ENCODE measurements at regions not wholly inside any gene's neighbourhood (a gene's known extent, or its start where the extent isn't known, plus 50 kb on each side); places are given as distances from the start of the nearest gene placed in this dataset.

DNA sequence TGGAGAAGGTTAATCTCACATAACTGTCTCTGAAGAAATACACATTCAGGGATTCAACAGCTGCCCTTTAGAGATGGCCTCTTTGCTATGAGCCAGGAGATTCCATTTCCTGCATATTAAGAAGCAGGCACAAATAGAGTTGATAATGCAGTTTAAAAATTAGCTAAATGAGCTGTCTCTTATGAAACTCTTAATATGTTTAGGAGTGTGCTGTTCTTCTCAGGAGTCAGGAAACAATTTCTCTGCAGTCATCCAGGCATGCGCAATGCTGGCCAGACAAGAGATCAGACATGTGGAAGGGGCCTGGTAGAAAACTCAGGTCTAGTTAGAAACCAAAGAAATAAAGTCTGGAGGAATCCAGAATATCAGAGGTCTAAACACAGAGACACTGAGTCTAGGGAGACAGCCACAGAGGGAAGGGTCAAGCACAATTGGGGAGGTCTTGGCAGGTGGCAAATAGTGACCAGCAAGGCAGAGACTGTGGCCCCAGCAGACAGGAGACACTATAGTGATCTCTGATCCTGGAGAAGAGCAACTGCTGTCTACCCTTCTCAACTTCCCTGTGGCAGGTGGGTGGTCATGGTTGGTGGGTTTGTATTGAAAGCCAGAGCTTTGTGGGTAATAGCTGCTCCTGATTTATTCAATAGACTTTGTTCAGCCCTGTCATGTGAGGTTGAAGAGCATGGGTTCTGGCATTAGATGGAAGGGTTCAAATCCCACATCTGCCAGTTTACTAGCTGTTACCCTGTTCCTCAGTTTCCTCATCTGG is 185.8 kb upstream of the RMST start:
- DNase-seq, result no peak

- DNase-seq, result no peak
These were observed 179.3 kb upstream of the RMST start for GRCh38 chr12:97283297-97283696.

DNA sequence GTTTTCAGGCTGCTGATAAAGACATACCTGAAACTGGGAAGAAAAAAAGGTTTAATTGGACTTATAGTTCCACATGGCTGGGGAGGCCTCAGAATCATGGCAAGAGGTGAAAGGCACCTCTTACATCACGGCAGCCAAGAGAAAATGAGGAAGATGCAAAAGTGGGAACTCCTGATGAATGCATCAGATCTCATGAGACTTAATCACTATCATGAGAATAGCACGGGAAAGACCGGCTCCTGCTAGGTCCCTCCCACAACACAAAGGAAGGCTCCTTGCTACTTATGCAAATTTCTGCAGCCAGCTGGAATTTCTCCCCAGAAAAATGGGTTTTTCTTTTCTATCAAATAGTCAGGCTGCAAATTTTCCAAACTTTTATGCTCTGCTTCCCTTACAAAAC is 174.1 kb upstream of the RMST start:
- no peak for DNase-seq

DNA sequence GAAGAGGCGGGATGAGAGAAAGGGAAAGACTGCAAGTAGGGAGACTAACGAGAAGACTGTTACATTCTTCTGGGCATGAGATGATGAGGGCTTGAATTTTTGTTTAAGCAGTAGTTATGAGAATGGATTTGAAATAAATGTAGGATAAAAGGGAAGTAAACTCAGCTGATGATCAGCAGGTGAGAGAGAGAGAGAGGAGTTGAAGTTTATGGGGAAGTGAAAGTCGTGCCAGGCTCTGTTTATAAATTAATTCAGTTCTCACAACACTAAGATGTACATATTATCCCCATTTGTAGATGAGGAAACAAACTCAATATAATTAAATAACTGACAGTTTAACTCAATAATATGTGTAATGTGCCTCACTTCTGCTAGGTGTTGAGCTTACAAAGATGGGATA is 170.0 kb upstream of the RMST start:
- no peak for DNase-seq

- no peak for DNase-seq
These were observed 169.1 kb upstream of the RMST start for GRCh38 chr12:97293541-97293940.

- DNase-seq, result no peak
These were observed 162.8 kb upstream of the RMST start for GRCh38 chr12:97299847-97300246.

- no peak for DNase-seq
These were observed 162.2 kb upstream of the RMST start for GRCh38 chr12:97300431-97300830.

GRCh38 chr12:97300891-97301290 is 161.7 kb upstream of the RMST start:
- no peak for DNase-seq

DNA sequence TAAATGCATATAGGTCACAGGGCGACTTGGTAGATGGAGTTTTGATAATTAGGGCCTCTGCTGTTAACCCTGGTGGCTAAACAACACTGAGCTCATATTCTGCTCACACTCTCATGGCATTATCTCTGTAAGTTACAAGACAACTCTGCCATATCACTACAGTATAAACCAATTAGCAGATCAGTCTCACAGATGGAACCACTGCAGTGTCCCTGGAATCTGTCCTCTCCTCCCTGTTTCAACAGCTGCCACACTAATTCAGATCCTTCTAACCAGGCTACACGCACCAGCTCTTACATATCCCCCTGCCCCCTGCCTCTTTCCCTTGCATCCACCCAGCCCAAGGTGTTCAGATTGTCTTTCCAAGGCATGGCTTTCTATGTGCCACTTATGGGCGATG is 161.0 kb upstream of the RMST start:
- no peak for DNase-seq

- DNase-seq, result no peak
These were observed 157.0 kb upstream of the RMST start for GRCh38 chr12:97305651-97306050.

DNA sequence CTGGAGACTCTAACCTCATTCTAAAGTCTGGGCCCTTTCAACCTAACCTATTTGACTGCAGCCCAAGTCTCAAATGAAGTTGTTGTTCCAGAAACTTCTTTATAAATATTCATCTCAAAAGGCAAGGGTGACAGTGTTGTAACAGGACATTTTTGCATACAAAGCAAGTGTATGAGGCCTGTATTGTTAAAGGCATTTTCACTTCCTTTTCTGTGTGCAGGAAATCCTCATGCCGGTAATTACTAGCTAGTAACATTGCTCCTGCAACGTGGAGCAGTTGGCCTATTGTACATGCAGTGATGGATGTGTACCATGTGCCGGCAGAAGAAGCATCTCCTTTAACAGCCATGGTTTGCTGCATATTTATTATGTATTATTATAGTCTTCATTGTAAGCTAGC is 156.5 kb upstream of the RMST start:
- DNase-seq, result no peak

- peak; percentile 19 for DNase-seq
These were observed 153.9 kb upstream of the RMST start for GRCh38 chr12:97308576-97309198.

- DNase-seq, result no peak
These were observed 152.7 kb upstream of the RMST start for GRCh38 chr12:97309921-97310320.

DNA sequence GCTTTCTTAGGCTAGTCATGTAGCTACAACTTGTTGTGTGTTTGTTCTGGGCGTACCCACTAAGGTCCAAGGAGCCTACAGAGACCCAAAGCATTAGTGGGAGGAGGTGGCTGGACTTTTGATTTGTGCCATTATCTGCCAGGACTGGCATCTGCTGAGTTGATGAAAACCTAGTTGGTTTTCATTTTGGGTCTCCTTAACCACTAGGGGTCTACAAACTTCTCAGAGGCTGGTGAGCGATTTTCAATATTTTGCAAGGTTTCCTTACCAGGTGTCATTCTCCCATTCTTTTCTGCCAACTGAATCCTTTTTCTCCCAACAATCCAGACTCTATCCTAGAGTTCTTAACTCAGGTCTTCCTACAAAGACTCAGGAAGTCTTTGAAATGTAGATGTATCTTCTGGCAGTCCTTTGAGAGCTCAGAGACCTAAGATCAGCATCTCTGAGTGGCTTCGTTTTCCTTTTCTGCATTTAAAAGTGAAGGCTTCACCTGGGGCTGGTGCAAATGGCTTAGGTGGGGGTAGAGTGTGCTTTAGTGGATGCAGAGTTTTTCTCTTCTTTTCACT is 150.0 kb upstream of the RMST start:
- DNase-seq, result no peak

DNA sequence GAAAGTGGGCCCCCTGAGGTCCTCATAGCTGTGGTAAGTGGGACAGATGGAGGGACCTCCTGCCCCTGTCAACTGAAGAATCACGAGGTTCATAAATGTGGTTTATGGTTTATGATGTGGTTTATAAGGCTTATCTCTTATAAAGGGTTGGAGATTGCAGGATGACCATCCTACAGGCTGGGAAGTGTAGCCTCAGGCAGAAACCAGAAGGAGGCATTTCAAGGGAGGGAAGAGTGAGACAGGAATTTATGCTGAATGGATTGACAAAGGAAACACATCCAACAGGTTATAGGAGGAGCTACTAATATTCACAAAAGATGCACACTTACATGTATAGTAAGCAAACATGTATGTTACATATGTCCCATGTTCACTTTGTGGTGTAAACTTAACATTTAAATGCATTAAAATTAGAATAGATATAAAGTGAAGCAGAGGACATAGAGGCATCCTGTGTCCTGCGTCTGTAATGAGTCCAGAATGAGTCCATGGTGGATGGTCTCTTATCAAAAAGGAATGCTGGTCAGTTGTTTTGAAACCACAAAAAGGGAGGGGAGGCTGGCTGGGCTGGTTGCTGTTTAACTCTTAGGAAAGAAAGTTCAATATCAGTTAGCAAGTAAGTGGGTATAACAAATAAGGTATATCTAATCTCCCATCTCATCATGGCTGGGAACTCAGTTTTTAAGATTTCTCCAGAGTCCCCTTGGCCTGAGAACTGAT is 149.0 kb upstream of the RMST start:
- no peak for DNase-seq

DNA sequence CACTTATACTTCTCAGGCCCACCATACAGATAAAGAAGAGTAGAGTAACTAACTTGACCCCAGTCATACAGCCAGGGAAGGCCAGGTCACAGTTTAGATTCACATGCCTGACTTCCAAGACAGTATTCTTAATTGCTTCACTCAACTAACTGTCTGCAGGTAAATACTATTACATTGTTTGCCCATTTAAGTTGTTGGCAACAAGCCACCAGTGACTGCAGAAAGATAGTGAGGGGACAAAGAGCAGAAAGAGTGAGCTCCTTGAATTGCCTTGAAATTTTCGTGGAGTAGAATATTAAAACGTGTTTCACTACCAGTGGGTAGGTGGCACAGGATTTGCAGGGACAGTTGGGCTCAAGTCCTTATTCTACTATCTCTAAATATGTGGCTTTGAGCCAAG is 146.3 kb upstream of the RMST start:
- no peak for DNase-seq

- DNase-seq, result no peak
These were observed 141.0 kb upstream of the RMST start for GRCh38 chr12:97321621-97322020.

- no peak for DNase-seq
These were observed 140.2 kb upstream of the RMST start for GRCh38 chr12:97322388-97322787.

DNA sequence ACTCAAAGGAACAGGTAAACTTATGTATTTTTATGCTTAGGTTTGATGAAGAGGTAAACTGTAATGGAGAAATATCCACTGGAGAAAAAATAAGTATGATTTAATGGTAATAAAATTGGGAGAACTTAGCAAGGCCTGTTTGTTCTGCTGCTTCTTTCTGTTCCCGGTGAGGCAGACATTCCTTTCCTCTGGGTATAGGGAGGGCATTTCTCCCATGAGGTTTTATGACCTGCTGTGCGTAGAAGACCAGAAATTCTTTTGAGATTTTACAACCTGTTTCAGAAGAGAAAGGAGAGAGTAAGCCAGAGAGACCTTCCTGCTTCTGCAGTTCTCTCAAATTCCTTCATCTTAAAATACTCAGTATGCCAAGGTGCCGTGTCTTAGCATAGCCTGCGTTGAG is 139.4 kb upstream of the RMST start:
- DNase-seq, result no peak

DNA sequence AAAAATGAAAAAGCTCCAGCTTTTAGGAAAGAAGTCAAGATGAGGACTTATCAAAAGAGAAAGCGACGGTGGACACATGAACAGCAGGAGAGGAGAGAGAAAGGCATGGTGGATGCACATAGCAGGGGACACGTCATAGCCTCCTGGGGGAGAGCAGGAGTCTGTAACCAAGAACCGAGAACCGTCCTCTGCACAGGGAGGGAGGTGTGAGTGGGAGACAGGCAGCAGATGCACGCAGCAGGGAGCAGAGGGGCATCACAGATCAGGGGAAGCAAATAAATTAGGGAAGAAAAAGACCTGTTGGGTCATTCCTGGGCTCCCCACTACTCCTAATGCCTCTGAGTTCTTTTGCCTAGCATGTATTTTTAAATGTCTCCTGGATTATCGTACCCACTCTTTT is 138.1 kb upstream of the RMST start:
- no peak for DNase-seq

DNA sequence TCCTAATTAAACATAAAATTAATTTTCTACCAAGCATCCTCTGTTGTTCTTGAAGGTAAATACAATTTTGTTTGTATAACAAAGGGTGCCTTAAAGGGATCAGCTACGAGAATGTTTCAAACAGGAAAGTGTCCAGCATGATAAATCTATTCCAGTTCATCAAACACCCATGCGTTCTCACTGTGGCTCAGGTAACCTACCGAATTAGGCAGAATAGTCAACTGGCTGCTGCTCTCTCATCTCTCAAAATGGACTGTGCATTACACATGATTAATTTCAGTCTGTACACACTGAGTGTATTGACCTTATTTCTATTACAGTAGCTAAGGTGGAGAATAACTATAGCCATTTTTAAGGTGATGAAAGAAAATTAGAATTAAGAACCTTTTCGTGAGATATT is 127.5 kb upstream of the RMST start:
- no peak for DNase-seq

DNA sequence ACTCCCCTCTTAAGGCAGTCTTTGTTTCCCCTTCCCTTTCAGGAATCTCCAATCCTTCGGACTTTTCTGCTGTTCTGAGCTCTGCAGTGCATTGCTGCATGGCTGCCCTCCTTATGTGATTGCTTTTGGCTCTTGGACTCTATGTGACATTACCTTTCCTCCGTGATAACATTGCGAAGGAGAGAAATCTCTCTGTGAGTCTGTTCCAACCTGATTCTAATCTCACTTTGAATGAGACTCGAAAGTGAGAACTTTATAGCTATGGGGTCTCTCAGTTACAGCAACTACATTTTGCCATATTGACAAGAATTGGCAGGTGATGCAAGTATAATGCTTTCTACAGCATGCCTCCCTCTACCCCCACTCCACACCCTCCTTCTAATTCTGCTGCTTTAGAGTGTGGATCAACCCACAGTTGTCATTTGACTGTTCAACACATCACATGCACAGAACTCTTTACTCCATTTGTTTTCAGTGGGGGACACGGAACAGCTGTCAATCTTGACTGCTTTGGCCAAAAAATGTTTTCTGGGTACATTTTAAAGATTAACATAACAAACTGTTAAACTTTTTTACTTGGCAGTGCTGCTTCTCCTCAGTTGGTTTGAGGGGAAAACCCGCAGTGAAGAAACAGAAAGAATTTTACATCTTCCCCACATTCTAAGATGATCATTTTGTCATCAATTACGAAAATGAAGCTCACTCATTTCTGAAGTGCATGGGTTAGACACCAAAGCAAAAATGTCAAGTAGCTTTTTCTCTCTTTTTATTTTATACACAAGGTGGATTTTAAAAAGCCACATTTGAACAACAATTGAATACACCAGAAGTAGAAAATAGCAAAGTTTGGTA is 125.5 kb upstream of the RMST start:
- no peak for DNase-seq

DNA sequence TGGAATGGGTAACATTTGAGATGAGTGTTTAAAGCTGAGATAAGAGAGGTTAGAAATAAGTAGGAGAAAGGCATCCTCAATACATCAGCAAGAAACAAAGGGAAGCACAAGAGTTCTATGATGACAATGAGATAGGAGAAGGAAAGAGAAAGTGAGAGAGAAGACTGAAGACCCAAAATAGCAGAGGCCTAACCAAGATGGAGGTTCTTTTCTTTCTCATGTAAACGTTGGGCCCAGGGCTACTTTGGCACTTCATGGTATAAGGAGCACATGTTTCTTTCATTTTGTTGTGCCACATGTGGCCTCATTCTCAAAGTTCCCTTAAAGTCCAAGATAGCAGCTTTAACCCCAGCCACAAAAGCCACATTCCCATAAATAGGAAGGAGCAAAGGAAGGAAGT is 120.5 kb upstream of the RMST start:
- DNase-seq, result no peak
